Activated CD4-positive, alpha-beta T cell treated with anti-CD3 and anti-CD28 coated beads, Interleukin-2, amount 50 U/mL, for 1 hour (primary cell): ENCODE measurements at regions not wholly inside any gene's neighbourhood (a gene's known extent, or its start where the extent isn't known, plus 50 kb on each side); places are given as distances from the start of the nearest gene placed in this dataset.
"Not testable (repeated sequence)": the region's sequence is repeated elsewhere in the genome, so short reads cannot be mapped to it uniquely, and the experiment has no call there.

ENCODE experiments used
- DNase-seq: peaks from one replicate; pipeline ENCODE4 v3.0.0-alpha.2; 2020

GRCh38 chr5:118366429-118366828 lies 621.9 kb downstream of the DTWD2 start:
- DNase-seq: no peak

GRCh38 chr5:118365718-118366117 lies 622.6 kb downstream of the DTWD2 start:
- DNase-seq: no peak

DNA sequence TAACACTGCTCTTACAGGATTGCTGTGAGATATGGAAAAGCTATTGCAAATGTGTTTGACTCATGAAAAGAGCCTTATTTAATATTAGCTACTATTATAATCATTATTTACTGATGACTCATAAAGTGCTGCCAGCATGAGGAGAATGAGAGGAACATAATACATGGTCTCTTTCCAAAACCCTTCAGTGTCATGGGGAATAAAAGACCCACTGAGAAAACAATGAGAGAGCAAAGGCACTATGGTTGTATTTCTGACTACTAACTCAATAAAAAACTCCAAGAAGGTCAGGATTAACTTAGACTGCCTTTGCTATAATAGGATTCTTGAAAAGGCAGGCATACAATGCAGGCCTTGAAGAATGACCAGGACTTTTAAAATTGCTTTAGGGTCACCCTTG lies 633.5 kb downstream of the DTWD2 start:
- DNase-seq: no peak

DNA sequence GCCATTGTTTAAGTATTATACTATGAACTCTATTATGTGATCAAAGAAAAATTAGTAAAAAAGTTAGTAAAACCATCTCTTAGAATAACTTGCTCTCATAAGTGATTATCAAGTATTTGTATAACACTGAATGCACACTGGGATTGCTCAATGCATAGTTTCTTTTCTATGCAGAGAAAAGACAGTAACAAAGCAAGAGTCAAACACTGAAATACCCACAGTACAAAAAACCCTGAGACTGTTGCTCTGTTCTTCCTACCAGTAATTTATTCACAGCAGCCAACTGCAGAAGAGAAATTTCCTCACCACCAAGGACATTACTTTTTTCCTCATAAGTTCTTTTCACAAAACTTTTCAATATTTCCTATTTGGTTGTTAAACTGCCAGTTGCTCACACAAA lies 634.4 kb downstream of the DTWD2 start:
- no peak for DNase-seq

DNA sequence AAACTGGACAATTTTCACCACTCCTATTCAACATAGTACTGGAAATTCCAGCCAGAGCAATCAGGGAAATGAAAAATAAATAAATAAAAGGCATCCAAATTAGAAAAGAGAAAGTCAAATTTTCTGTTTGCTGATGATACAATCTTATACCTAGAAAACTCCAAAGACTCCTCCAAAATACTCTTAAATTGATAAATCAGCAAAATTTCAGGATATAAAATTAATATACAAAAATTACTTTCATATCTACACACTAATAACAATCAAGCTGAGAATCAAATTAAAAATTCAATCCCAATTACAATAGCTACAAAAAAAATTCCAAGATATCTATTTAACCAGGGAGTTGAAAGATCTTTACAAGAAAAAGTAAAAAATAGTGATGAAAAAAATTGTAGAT lies 651.9 kb downstream of the DTWD2 start:
- no peak for DNase-seq

DNA sequence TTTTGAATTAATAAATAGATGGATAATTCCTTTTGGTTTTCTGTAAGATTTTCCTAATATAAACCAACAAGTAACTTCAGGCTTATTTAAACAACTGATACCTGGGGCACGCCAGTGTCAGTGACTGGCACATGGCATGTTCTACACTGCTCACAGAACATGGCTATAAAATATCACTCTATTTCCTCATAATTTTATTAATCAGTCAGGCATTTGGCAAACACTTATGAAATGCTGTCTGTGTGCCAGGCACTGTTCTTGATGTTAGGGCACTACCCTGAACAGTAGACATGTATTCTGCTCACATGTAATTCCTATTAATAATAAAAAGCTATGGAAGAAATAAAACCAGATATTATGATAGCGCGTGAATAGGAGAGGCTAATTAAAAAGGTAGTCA lies 661.0 kb downstream of the DTWD2 start:
- no peak for DNase-seq

DNA sequence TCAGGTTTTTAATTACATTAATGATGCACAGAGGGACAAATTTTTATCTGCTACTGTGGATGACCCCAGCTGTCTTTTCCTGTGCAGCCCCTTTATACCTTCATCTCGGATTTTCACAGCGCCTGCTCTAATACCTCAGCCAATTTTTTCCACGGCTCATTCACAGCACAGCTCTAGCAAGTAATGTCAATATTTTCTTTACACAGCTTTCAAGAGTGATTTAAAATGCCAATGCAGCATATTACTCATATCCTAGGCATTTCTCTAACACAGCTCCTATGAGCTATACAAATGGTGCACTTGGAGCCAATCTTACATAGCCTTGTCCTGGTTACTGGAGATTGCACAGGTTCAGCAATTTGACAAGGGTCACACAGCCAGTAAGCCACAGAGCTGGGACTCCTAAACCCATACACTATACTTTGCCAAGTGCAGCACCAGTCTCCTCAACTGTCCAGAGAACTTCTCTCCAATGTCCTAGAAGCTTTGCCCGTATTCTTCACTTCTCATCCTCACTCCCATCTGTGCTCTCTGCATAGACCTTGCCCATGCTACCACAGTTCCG lies 661.8 kb downstream of the DTWD2 start:
- no peak for DNase-seq

DNA sequence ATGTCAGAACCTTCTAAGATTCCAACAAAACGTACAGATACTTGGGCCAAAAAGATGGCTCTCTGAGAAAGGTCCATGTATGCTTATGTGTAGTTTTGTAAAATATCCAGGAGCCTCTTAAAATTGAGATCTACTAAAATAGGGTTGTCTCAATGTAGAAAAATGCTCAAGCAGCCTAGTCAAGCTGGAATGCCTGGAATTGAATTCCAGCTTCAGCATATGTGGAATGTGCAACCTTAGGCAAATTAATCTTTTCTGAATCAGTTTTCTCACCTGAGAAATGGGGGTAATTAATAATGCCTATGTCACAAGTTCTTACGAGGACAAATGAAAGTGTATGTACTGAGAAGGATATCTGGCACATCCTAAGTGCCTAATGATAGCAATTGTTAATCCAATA lies 662.4 kb downstream of the DTWD2 start:
- DNase-seq: no peak

GRCh38 chr5:118323723-118324122 lies 664.6 kb downstream of the DTWD2 start:
- not testable (repeated sequence) for DNase-seq

DNA sequence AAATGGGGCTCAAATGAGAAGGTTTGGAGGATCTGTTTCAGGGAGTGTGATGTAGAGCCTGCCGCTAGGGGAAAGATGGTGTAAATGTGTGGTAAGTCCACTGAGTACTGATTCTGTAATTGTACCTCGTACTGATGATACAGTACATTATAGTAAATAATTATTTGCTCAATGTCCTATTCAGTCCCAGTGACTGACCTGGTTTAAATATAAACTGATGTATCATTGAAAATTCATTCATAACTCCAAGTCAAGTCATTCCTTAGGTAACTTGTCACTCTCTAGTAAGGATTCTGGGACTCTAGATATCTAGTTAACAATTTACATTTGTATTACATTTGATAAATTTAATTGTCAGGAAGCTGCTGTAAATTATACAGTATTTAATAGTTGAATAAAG lies 667.3 kb downstream of the DTWD2 start:
- DNase-seq: no peak

- DNase-seq: no peak
Measured at GRCh38 chr5:118320121-118320520, 668.2 kb downstream of the DTWD2 start.

- no peak for DNase-seq
Measured at GRCh38 chr5:118314931-118315330, 673.4 kb downstream of the DTWD2 start.

DNA sequence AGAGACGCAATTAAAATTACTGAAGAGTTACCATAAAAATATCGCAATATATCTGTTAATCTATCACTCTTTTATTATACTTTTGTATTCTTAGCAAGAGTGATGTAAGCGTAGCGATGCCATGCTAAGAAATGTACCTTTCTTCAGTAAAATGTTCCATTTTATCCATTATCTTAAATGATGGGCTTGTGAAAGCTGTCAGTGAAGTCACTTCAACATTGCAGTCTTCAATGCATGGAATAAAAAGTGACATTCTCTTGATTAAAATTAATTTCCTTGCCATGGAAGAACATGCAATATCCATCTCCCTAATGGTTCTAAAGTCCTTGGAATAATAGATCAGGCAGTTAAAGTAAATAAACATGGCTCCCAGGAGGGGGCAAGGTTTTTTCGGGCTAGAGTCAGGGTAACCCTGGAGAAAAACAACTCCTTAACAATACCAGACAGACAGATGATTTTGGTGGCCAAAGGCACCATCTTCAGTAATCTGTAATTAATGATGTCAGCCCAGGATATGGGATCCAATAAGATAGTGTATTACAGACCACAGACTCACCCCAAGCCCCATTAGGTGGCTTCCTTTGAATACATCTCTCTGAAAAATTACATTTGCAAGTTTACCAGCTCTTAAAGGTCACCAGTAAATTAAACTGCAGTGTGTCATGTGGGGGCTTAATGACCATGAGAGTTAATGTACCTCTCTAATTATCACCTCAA lies 677.1 kb downstream of the DTWD2 start:
- DNase-seq: no peak

DNA sequence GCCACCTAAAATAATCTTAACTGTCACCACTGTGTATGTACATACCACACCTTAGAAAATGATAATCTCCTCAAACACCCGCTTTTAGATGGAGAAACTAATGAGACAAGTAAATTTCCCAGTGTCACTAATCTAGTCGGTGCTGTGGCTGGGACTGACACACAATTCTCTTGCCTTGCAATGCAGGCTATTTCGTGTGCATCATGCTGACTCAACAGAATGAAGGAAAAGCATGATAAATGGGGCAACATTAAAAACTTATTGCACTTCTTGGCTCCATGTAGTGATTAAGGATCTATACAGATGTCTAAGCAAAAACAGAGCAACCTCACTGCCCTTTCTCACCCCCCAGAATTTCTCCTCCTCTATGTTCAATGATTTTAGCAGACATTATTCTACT lies 677.9 kb downstream of the DTWD2 start:
- DNase-seq: no peak

GRCh38 chr5:118303296-118303695 lies 685.1 kb downstream of the DTWD2 start:
- no peak for DNase-seq

- no peak for DNase-seq
Measured at GRCh38 chr5:118302786-118303185, 685.6 kb downstream of the DTWD2 start.

DNA sequence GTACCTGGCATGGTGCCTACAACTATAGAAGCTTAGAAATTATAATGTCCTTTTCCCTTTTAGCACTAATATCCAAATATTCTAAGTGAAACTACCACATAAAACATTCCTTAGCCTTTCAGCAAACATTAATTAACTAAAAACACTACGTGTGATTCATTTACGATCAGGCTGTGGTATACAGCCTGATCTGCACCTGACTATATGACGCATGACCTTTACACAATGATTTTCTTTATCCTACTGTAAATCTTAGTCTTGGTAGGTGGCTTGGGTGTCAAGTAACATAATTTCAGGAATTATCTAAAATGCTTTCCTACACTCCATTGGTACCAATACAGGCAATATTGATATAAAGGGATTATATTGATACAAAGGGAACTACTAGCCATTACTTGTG lies 686.7 kb downstream of the DTWD2 start:
- DNase-seq: no peak

DNA sequence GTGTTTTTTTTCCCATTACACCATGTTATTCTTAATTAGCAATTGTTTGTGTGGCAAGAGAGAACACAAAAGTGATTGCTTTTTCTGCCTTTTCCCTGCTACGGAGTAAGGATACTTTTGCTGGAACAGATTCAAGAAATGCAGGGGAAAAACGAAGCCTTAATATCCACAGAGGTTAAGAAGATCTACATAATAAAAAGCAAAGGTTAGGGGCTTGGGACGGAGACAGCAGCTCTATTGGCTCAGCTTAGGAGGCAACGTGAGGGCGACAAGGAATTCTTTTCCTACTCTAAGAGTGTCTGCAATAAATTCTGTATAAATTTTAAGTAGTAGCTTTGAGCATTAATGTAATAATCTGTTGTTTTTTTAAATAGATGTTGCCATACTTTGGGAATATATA lies 693.3 kb downstream of the DTWD2 start:
- no peak for DNase-seq

GRCh38 chr5:118293378-118293777 lies 695.0 kb downstream of the DTWD2 start:
- DNase-seq: no peak

- no peak for DNase-seq
Measured at GRCh38 chr5:118290204-118290603, 698.1 kb downstream of the DTWD2 start.

DNA sequence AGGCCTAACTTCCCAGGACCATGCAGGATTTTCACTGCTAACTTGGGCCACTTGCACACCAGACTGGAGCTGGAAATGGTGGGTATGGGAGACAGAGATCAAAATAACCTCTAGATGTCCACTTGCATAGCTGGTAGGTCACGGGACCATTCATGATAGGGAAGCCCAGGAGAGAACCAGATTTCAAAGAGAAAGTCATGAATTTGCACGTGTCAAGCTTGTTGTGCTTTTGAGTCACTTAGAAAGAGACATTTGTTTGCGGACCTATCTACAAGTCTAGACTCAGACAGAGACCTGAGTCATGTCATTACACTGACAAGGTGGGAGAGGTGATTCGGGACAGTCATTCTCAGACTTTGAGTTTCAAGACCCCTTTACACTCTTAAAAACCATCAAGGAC lies 704.1 kb downstream of the DTWD2 start:
- DNase-seq: not testable (repeated sequence)

- not testable (repeated sequence) for DNase-seq
Measured at GRCh38 chr5:118282480-118283038, 705.8 kb downstream of the DTWD2 start.

DNA sequence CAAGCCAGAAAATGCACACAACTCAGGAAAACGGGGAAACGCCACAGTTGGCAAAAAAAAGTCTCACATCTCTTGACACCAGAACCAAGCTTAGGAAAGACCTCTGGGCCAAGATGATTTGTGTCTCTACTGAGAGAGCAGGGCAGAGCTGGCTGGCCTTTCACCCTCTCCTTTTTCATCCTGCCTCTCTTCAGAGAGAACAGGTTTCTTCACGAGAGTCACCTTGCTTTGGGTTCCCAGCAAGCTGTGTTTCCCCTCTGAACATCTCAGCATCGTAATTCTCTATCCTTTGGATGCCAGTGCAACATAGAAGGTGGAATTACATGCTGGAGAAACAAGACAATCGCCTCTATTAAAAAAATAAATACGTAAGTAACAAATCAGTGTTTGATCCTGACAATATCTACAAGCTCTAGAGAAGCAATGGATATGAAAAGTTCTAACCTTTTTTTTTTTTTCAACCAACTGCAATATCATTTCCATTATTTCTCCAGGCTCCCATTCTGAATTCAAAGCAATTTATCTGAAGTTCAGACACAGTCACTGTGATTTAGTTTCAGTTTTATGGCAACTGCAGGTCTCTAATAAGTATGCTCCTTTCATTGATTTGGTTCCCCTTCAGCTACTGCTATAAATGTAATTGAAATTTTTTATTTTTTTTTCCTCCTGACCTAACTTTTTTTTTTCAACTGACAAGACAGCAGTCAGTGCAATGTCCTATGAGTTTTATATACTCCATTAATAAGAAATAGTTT lies 708.6 kb downstream of the DTWD2 start:
- no peak for DNase-seq

GRCh38 chr5:118270526-118270925 lies 717.8 kb downstream of the DTWD2 start:
- no peak for DNase-seq
